PFSK-1 (cell line): ENCODE measurements at regions not wholly inside any gene's neighbourhood (a gene's known extent, or its start where the extent isn't known, plus 50 kb on each side); places are given as distances from the start of the nearest gene placed in this dataset.

Source experiments
- POLR2AphosphoS5 ChIP-seq: IDR thresholded peaks from 2 replicates; pipeline ENCODE4 v1.6.1; 2012; ENCODE audit warnings: low read depth, mild to moderate bottlenecking, control low read depth, low read length, moderate library complexity
- TAF1 ChIP-seq: IDR thresholded peaks from 2 replicates; pipeline ENCODE4 v1.6.1; 2012; ENCODE audit warnings: low read length, control low read depth, borderline replicate concordance; ENCODE audit not compliant: insufficient read depth

GRCh38 chr21:20735257-20735656 is 263.0 kb upstream of the NCAM2 start:
- no peak for TF ChIP-seq POLR2AphosphoS5
- no peak for TF ChIP-seq TAF1
